Cardiac muscle cell (in vitro differentiated cells and primary cell): ENCODE measurements at regions not wholly inside any gene's neighbourhood (a gene's known extent, or its start where the extent isn't known, plus 50 kb on each side); places are given as distances from the start of the nearest gene placed in this dataset.

Source experiments
- DNase-seq, 2 donors: peaks; one replicate each; pipeline versions ENCODE4 v3.0.0 to v3.0.0-alpha.2; 2010 to 2017; ENCODE audit warnings: low read depth in 1 of 2, low spot score in 1 of 2
- H3K27ac ChIP-seq: fragments of 200-600 bp; sonication (generic); 2 replicates; pipeline ENCODE4 v1.5.1; 2016
- H3K27me3 ChIP-seq: fragments of 200-600 bp; sonication (generic); 2 replicates; pipeline ENCODE4 v1.6.0; 2016; ENCODE audit warnings: control low read depth
- H3K36me3 ChIP-seq: fragments of 200-600 bp; sonication (generic); 2 replicates; pipeline ENCODE4 v1.5.1; 2016; ENCODE audit warnings: control low read depth
- H3K4me1 ChIP-seq: fragments of 200-600 bp; sonication (generic); 2 replicates; pipeline ENCODE4 v1.8.1; 2017; ENCODE audit warnings: low read depth, mild to moderate bottlenecking, mixed run types
- H3K4me3 ChIP-seq: fragments of 200-600 bp; sonication (generic); 2 replicates; pipeline ENCODE4 v1.5.1; 2016; ENCODE audit warnings: mild to moderate bottlenecking
- H3K9me3 ChIP-seq: fragments of 200-600 bp; sonication (generic); 2 replicates; pipeline ENCODE4 v1.5.1; 2017; ENCODE audit warnings: low read depth, mild to moderate bottlenecking, control low read depth
- CTCF ChIP-seq: IDR thresholded peaks from 2 replicates; pipeline ENCODE4 v1.5.1; 2012; ENCODE audit warnings: low read depth, mild to moderate bottlenecking, low read length

- H3K27ac ChIP-seq = no peak overlapping the region
- no peaks in the 10 kb centered on the region for H3K9me3 ChIP-seq
- H3K27me3 ChIP-seq = no peaks in the 10 kb centered on the region
- H3K36me3 ChIP-seq = no peaks in the 10 kb centered on the region
- no peak for DNase-seq
- no peaks in the 10 kb centered on the region for H3K4me1 ChIP-seq
- TF ChIP-seq CTCF = no peak
- no peak overlapping the region for H3K4me3 ChIP-seq
Observed at GRCh38 chr15:67992834-67993233, 61.3 kb upstream of the PIAS1 start.

GRCh38 chr15:67997996-67998395 lies 56.1 kb upstream of the PIAS1 start:
- no peak for TF ChIP-seq CTCF
- DNase-seq = peak in 1 of 2 donors; percentile 30
- no peaks in the 10 kb centered on the region for H3K4me1 ChIP-seq
- no peak overlapping the region for H3K4me3 ChIP-seq
- H3K36me3 ChIP-seq = no peaks in the 10 kb centered on the region
- no peaks in the 10 kb centered on the region for H3K27me3 ChIP-seq
- no peaks in the 10 kb centered on the region for H3K9me3 ChIP-seq
- H3K27ac ChIP-seq = no peak overlapping the region

- H3K4me3 ChIP-seq = no peak overlapping the region
- no peaks in the 10 kb centered on the region for H3K9me3 ChIP-seq
- DNase-seq = peak in 1 of 2 donors; percentile 63
- H3K27ac ChIP-seq = no peak overlapping the region
- H3K4me1 ChIP-seq = no peaks in the 10 kb centered on the region
- TF ChIP-seq CTCF = no peak
- no peaks in the 10 kb centered on the region for H3K27me3 ChIP-seq
- H3K36me3 ChIP-seq = no peaks in the 10 kb centered on the region
Observed at GRCh38 chr15:67998599-67999133, 55.4 kb upstream of the PIAS1 start.

GRCh38 chr15:67999320-68000100 lies 54.6 kb upstream of the PIAS1 start:
- Histone ChIP-seq H3K27ac (no peak overlapping the region), H3K9me3 (no peaks in the 10 kb centered on the region), H3K4me3 (no peak overlapping the region), H3K36me3 (no peaks in the 10 kb centered on the region), H3K4me1 (no peaks in the 10 kb centered on the region), H3K27me3 (no peaks in the 10 kb centered on the region)
- TF ChIP-seq CTCF = no peak
- DNase-seq = no peak

GRCh38 chr15:68000754-68001153 lies 53.4 kb upstream of the PIAS1 start:
- Histone ChIP-seq H3K36me3 (no peaks in the 10 kb centered on the region), H3K4me3 (no peak overlapping the region), H3K27me3 (no peaks in the 10 kb centered on the region), H3K9me3 (no peaks in the 10 kb centered on the region), H3K27ac (no peak overlapping the region), H3K4me1 (no peaks in the 10 kb centered on the region)
- TF ChIP-seq CTCF = no peak
- DNase-seq = no peak
